Activated naive CD8-positive, alpha-beta T cell treated with anti-CD3 and anti-CD28 coated beads, Interleukin-2, amount 10 ng/mL, durations not matched to agents 7 days and 5 days (primary cell): ENCODE measurements at regions not wholly inside any gene's neighbourhood (a gene's known extent, or its start where the extent isn't known, plus 50 kb on each side); places are given as distances from the start of the nearest gene placed in this dataset.
"Not testable (repeated sequence)": the region's sequence is repeated elsewhere in the genome, so short reads cannot be mapped to it uniquely, and the experiment has no call there.

ENCODE experiments used
- ATAC-seq: fragments of 150-1000 bp; cut with Tn5 transposase; one replicate; pipeline ENCODE4 v1.10.0; 2021; ENCODE audit warnings: low read depth, moderate library complexity
- POLR2A ChIA-PET: fragments of 350-600 bp; sonication (Branson Sonifier 250); formaldehyde crosslinking; loops from one replicate; lab custom pipeline; 2021; ENCODE audit warnings: antibody characterized with exemption; lab: Charles Lee
- DNase-seq: peaks from one replicate; pipeline ENCODE4 v3.0.0; 2021
- H3K27ac Mint-ChIP-seq: one replicate; pipeline ENCODE4 v1.8.0; 2022; ENCODE audit warnings: mild to moderate bottlenecking, mixed read lengths
- H3K27me3 Mint-ChIP-seq: one replicate; pipeline ENCODE4 v1.8.0; 2022; ENCODE audit warnings: mild to moderate bottlenecking, moderate library complexity, mixed read lengths
- H3K36me3 Mint-ChIP-seq: one replicate; pipeline ENCODE4 v1.8.0; 2021; ENCODE audit warnings: mild to moderate bottlenecking, mixed read lengths
- H3K4me1 Mint-ChIP-seq: one replicate; pipeline ENCODE4 v1.8.0; 2021; ENCODE audit warnings: mixed read lengths
- H3K4me3 Mint-ChIP-seq: one replicate; pipeline ENCODE4 v1.8.0; 2022; ENCODE audit warnings: mild to moderate bottlenecking, moderate library complexity, mixed read lengths
- H3K9me3 Mint-ChIP-seq: one replicate; pipeline ENCODE4 v1.8.0; 2021; ENCODE audit warnings: mixed read lengths

DNA sequence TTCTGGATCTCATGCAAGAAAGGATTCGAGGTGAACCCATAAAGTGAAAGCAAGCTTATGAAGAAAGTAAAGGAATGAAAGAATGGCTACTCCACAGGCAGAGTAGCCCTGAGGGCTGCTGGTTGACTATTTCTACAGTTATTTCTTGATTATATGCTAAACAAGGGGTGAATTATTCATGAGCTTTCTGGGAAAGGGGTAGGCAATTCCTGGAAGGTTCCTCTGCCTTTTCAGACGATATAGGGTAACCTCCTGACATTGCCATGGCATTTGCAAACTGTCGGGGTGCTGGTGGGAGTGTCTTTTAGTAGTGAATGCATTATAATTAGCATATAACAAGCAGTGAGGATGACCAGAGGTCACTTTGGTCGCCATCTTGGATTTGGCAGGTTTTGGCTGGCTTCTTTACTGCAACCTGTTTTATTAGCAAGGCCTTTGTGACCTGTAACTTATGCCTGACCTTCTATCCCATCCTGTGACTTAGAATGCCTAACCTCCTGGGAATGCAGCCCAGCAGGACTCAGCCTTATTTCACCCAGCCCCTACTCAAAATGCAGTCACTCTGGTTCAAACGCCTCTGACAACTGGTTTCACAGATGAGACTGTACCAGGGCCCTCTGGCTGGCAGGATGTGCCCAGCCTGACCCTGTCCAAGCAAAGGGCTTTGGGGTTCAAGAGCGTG lies 157.7 kb upstream of the SFSWAP start:
- ATAC-seq: no peak
- no peak overlapping the region for H3K27ac Mint-ChIP-seq
- H3K9me3 Mint-ChIP-seq: no peaks in the 10 kb centered on the region
- H3K27me3 Mint-ChIP-seq: peaks cover 7% of the 10 kb centered on the region
- H3K4me3 Mint-ChIP-seq: no peak overlapping the region
- H3K36me3 Mint-ChIP-seq: no peaks in the 10 kb centered on the region
- H3K4me1 Mint-ChIP-seq: no peaks in the 10 kb centered on the region
- POLR2A ChIA-PET: no interaction called here
- no peak for DNase-seq

DNA sequence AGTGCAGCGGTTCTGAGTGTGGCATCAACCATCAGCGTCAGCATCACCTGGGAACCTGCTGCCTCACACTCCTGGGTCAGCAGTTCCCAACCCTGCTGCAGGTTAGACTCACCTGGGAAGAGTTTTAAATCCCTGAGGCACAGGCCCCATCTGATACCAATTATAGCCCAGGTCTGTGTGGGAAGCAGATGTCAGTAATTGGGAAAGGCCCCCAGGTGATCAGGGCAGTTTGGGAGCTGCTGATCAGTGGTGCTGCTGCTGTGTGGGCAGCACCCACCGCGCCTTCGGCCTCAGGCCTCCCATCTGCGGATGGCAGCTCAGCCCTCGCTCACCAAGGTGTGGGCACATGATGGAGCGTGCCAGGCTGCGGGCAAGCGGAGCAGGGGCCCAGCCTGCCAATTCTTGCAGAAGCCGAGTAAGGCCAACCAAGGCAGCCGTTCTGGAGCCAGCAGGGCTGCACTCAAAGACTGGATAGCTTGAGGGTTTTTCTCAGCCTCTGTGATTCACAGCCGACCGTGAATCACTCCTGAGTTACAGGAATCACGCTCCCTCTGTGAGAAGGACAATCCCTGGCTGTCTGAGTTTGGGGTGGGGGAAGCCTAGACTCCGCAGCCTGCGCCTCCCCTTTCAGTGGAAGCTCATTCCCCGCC lies 155.6 kb upstream of the SFSWAP start:
- H3K36me3 Mint-ChIP-seq: no peaks in the 10 kb centered on the region
- POLR2A ChIA-PET: no interaction called here
- DNase-seq (no peak), ATAC-seq (no peak)
- no peaks in the 10 kb centered on the region for H3K9me3 Mint-ChIP-seq
- no peak overlapping the region for H3K4me3 Mint-ChIP-seq
- no peak overlapping the region for H3K27ac Mint-ChIP-seq
- H3K27me3 Mint-ChIP-seq: peaks cover 2% of the 10 kb centered on the region
- H3K4me1 Mint-ChIP-seq: no peaks in the 10 kb centered on the region

DNA sequence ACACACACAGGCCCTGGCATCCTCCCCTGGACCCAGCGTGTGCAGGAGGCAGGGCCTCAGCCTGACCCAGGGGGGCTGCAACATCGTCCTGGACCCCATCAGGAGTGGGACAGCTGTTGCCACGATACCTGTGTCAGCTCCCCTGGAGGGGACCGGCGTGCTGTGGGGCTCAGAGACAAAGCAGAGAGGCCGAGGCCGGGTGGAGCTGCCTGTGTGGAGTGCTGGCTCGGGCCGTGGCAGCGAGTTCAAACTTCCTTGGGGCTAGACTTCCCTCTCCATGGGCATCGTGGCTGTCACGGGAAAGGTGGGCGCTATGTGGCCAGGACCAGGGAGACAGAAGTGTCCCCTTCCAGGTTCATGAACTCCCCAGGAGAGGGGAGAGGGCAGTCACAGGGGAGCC lies 155.0 kb upstream of the SFSWAP start:
- POLR2A ChIA-PET: no interaction called here
- ATAC-seq (no peak), DNase-seq (no peak)
- no peaks in the 10 kb centered on the region for H3K9me3 Mint-ChIP-seq
- no peaks in the 10 kb centered on the region for H3K4me1 Mint-ChIP-seq
- no peak overlapping the region for H3K27ac Mint-ChIP-seq
- H3K4me3 Mint-ChIP-seq: no peak overlapping the region
- H3K36me3 Mint-ChIP-seq: no peaks in the 10 kb centered on the region
- H3K27me3 Mint-ChIP-seq: peaks cover 2% of the 10 kb centered on the region

GRCh38 chr12:131557078-131557709 lies 153.7 kb upstream of the SFSWAP start:
- Mint-ChIP-seq H3K9me3 (no peaks in the 10 kb centered on the region), H3K4me3 (no peak overlapping the region), H3K27me3 (peaks cover 2% of the 10 kb centered on the region), H3K4me1 (no peaks in the 10 kb centered on the region), H3K36me3 (no peaks in the 10 kb centered on the region), H3K27ac (no peak overlapping the region)
- DNase-seq: no peak
- POLR2A ChIA-PET: no interaction called here
- no peak for ATAC-seq

- Mint-ChIP-seq H3K36me3 (no peaks in the 10 kb centered on the region), H3K27ac (no peak overlapping the region), H3K27me3 (no peaks in the 10 kb centered on the region), H3K4me1 (no peaks in the 10 kb centered on the region), H3K4me3 (no peak overlapping the region), H3K9me3 (no peaks in the 10 kb centered on the region)
- POLR2A ChIA-PET: no interaction called here
- ATAC-seq (no peak), DNase-seq (no peak)
Observed at GRCh38 chr12:131559517-131560516, 151.1 kb upstream of the SFSWAP start.

DNA sequence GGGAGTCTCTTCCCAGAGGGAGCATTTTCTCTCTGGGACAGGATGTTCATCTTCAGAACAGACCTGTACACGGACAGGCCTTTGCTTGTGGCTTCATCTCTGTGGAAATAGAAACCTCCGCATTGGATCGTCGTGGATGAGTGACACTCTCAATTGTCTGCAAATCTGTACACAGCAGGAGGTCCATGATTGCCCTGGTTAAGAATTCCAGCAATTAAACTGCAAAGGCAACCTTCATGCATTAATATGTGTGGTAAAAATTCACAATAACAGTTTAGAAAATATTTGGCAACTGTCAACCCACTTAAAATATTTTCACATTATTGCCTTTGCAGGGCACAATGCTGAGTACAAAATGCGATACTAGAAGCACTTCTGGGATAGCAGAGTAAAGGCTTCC lies 149.8 kb upstream of the SFSWAP start:
- POLR2A ChIA-PET: no interaction called here

DNA sequence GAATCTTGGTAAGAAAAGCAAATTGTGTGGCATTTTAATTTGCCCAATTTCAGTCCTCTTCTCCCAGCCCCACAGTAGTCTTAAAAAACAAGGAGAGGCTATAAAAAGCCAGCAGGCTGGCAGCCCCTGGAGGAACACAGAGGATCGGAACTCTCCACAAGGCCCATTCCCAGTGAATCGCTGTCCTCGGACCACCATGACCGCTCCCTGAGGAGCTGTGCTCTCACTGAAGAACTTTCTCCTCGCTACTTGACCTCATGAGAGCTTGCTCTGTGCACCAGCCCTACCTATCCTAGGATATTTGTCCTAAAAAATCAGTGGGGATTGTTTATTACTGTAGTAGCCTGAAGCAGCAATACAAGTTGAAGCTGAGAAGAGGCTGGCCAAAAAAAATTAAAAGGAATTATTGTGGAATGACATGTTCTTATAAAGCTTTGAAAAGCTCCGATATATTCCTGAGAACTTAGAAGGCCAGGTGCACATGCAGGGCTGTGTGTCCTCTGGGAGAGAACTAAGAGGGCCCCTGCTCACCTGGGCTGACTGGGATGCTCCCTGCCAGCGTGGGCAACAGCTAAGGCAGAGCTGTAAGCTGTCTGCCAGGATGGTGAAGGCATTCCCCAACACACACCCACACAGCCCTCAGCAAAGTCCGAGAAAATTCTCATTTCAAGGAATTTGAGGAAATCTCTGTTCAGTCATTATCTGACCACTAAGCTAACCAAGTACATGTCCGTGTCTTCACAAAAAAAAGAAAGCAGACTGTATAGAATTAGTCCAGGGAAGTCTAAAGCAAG lies 148.8 kb upstream of the SFSWAP start:
- Mint-ChIP-seq H3K27me3 (no peaks in the 10 kb centered on the region), H3K27ac (no peak overlapping the region), H3K4me1 (no peaks in the 10 kb centered on the region), H3K36me3 (no peaks in the 10 kb centered on the region), H3K9me3 (no peaks in the 10 kb centered on the region), H3K4me3 (no peak overlapping the region)
- POLR2A ChIA-PET: no interaction called here
- DNase-seq (no peak), ATAC-seq (no peak)

More for the DNA sequence above, 149.8 kb upstream of the SFSWAP start:
- no peak overlapping the region for H3K4me3 Mint-ChIP-seq
- ATAC-seq (no peak), DNase-seq (no peak)
- H3K36me3 Mint-ChIP-seq: no peaks in the 10 kb centered on the region
- H3K4me1 Mint-ChIP-seq: no peaks in the 10 kb centered on the region
- H3K27me3 Mint-ChIP-seq: no peaks in the 10 kb centered on the region
- H3K9me3 Mint-ChIP-seq: no peaks in the 10 kb centered on the region
- H3K27ac Mint-ChIP-seq: no peak overlapping the region

GRCh38 chr12:131564138-131564727 lies 146.7 kb upstream of the SFSWAP start:
- H3K4me1 Mint-ChIP-seq, H3K4me3 Mint-ChIP-seq, POLR2A ChIA-PET, H3K36me3 Mint-ChIP-seq, DNase-seq, ATAC-seq, H3K27ac Mint-ChIP-seq, H3K27me3 Mint-ChIP-seq, H3K9me3 Mint-ChIP-seq: not testable (repeated sequence)

GRCh38 chr12:131564845-131565244 lies 146.0 kb upstream of the SFSWAP start:
- POLR2A ChIA-PET: no interaction called here
- H3K4me3 Mint-ChIP-seq: no peak overlapping the region
- H3K4me1 Mint-ChIP-seq: no peaks in the 10 kb centered on the region
- no peak overlapping the region for H3K27ac Mint-ChIP-seq
- no peak for DNase-seq
- ATAC-seq: no peak
- no peaks in the 10 kb centered on the region for H3K36me3 Mint-ChIP-seq
- H3K27me3 Mint-ChIP-seq: no peaks in the 10 kb centered on the region
- H3K9me3 Mint-ChIP-seq: no peaks in the 10 kb centered on the region

DNA sequence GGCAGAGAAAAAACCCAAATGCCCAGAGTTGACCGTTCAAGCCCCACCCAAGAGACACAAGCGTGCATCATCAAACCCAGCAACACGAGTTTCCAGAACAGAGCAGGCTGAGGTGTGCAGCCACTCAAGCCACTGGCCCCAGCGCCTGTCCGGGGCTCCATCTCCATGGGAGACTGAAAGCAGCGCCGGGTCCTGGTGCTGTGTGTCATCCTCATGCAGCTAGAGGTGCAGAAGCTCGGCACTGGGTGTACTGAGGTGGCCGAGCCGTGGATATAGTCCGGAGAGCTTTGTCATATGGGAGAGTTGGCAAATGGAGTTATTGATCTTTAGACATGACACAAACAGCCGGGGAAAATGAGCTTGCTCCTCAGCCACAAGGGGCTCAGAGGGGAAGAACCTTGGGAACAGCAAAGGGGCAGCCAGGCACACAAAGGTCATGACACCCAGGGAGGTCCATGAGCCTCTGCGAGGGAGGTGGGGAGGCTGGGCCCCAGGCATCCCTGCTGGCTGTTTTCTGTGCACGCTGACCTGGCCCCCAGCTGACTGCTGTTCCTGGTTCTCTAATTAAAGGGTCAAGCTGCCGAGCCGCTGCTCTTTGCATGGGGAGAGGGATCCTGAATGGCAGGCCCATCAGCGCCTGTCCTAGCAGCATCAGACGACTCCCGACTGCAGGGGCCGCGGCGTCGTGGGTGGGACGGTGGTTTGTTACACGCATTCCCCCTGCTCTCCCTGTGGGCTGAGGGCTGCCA lies 145.4 kb upstream of the SFSWAP start:
- Mint-ChIP-seq H3K27ac (no peak overlapping the region), H3K27me3 (no peaks in the 10 kb centered on the region), H3K4me3 (no peak overlapping the region), H3K36me3 (no peaks in the 10 kb centered on the region), H3K9me3 (no peaks in the 10 kb centered on the region), H3K4me1 (no peaks in the 10 kb centered on the region)
- DNase-seq: no peak
- POLR2A ChIA-PET: no interaction called here
- ATAC-seq: no peak

GRCh38 chr12:131568336-131568735 lies 142.6 kb upstream of the SFSWAP start:
- Mint-ChIP-seq H3K4me3 (no peak overlapping the region), H3K27ac (peak overlapping the region; percentile 24), H3K36me3 (no peaks in the 10 kb centered on the region), H3K4me1 (no peaks in the 10 kb centered on the region), H3K27me3 (no peaks in the 10 kb centered on the region), H3K9me3 (no peaks in the 10 kb centered on the region)
- no peak for DNase-seq
- ATAC-seq: no peak
- POLR2A ChIA-PET: no interaction called here

- POLR2A ChIA-PET: no interaction called here
- Mint-ChIP-seq H3K27me3 (no peaks in the 10 kb centered on the region), H3K4me1 (no peaks in the 10 kb centered on the region), H3K27ac (no peak overlapping the region), H3K9me3 (no peaks in the 10 kb centered on the region), H3K4me3 (no peak overlapping the region), H3K36me3 (no peaks in the 10 kb centered on the region)
- ATAC-seq: no peak
- no peak for DNase-seq
Observed at GRCh38 chr12:131570596-131570995, 140.3 kb upstream of the SFSWAP start.
